ENCODE measurements at regions not wholly inside any gene's neighbourhood (a gene's known extent, or its start where the extent isn't known, plus 50 kb on each side); places are given as distances from the start of the nearest gene placed in this dataset.

- no peaks in the 10 kb centered on the region for H3K4me1 Mint-ChIP-seq
- H3K27me3 Mint-ChIP-seq: no peaks in the 10 kb centered on the region
- DNase-seq: no peak
- no peak for ATAC-seq (replicated peaks)
- peaks cover 0 to 2% of the 10 kb centered on the region in 2 donors for H3K9me3 Mint-ChIP-seq
- no peaks in the 10 kb centered on the region for H3K36me3 Mint-ChIP-seq
- no peak overlapping the region for H3K27ac Mint-ChIP-seq
- no peak overlapping the region for H3K4me3 Mint-ChIP-seq
These were observed 200.7 kb upstream of the PDE5A start for GRCh38 chr4:119829326-119829725.

GRCh38 chr4:119825696-119826095 lies 197.1 kb upstream of the PDE5A start:
- H3K9me3 Mint-ChIP-seq: no peaks in the 10 kb centered on the region
- H3K4me1 Mint-ChIP-seq: no peaks in the 10 kb centered on the region
- no peak overlapping the region for H3K4me3 Mint-ChIP-seq
- H3K27me3 Mint-ChIP-seq: no peaks in the 10 kb centered on the region
- ATAC-seq (replicated peaks) (no peak), DNase-seq (no peak)
- H3K27ac Mint-ChIP-seq: no peak overlapping the region
- no peaks in the 10 kb centered on the region for H3K36me3 Mint-ChIP-seq

- no peaks in the 10 kb centered on the region for H3K9me3 Mint-ChIP-seq
- no peaks in the 10 kb centered on the region for H3K36me3 Mint-ChIP-seq
- no peak for DNase-seq
- no peaks in the 10 kb centered on the region for H3K27me3 Mint-ChIP-seq
- H3K4me1 Mint-ChIP-seq: no peaks in the 10 kb centered on the region
- no peak for ATAC-seq (replicated peaks)
- no peak overlapping the region for H3K27ac Mint-ChIP-seq
- H3K4me3 Mint-ChIP-seq: no peak overlapping the region
These were observed 195.3 kb upstream of the PDE5A start for GRCh38 chr4:119823891-119824290.

- no peak overlapping the region for H3K27ac Mint-ChIP-seq
- no peaks in the 10 kb centered on the region for H3K27me3 Mint-ChIP-seq
- no peaks in the 10 kb centered on the region for H3K4me1 Mint-ChIP-seq
- H3K36me3 Mint-ChIP-seq: no peaks in the 10 kb centered on the region
- no peaks in the 10 kb centered on the region for H3K9me3 Mint-ChIP-seq
- ATAC-seq (replicated peaks): no peak
- no peak overlapping the region for H3K4me3 Mint-ChIP-seq
- no peak for DNase-seq
These were observed 194.4 kb upstream of the PDE5A start for GRCh38 chr4:119823045-119823444.

GRCh38 chr4:119816473-119816872 lies 187.9 kb upstream of the PDE5A start:
- no peaks in the 10 kb centered on the region for H3K4me1 Mint-ChIP-seq
- H3K9me3 Mint-ChIP-seq: peaks cover 4 to 11% of the 10 kb centered on the region in 2 donors
- no peak overlapping the region for H3K27ac Mint-ChIP-seq
- no peaks in the 10 kb centered on the region for H3K36me3 Mint-ChIP-seq
- no peaks in the 10 kb centered on the region for H3K27me3 Mint-ChIP-seq
- DNase-seq: no peak
- ATAC-seq (replicated peaks): no peak
- H3K4me3 Mint-ChIP-seq: no peak overlapping the region

- Mint-ChIP-seq H3K27ac (no peak overlapping the region), H3K36me3 (no peaks in the 10 kb centered on the region), H3K27me3 (no peaks in the 10 kb centered on the region), H3K4me3 (no peak overlapping the region), H3K9me3 (peaks cover 12 to 25% of the 10 kb centered on the region in 2 donors), H3K4me1 (no peaks in the 10 kb centered on the region)
- ATAC-seq (replicated peaks): no peak
- no peak for DNase-seq
These were observed 181.4 kb upstream of the PDE5A start for GRCh38 chr4:119810001-119810400.

- H3K9me3 Mint-ChIP-seq: peaks cover 0 to 5% of the 10 kb centered on the region in 2 donors
- ATAC-seq (replicated peaks): no peak
These were observed 175.8 kb upstream of the PDE5A start for GRCh38 chr4:119804404-119804803.

GRCh38 chr4:119797238-119797894 lies 168.8 kb upstream of the PDE5A start:
- Mint-ChIP-seq H3K4me1 (no peaks in the 10 kb centered on the region), H3K27me3 (no peaks in the 10 kb centered on the region), H3K36me3 (no peaks in the 10 kb centered on the region), H3K27ac (no peak overlapping the region), H3K9me3 (no peaks in the 10 kb centered on the region), H3K4me3 (no peak overlapping the region)
- DNase-seq: no peak
- ATAC-seq (replicated peaks): no peak

More at GRCh38 chr4:119804404-119804803, 175.8 kb upstream of the PDE5A start:
- Mint-ChIP-seq H3K4me1 (no peaks in the 10 kb centered on the region), H3K27ac (no peak overlapping the region), H3K4me3 (no peak overlapping the region), H3K27me3 (no peaks in the 10 kb centered on the region), H3K36me3 (no peaks in the 10 kb centered on the region)
- no peak for DNase-seq

- Mint-ChIP-seq H3K27me3 (no peaks in the 10 kb centered on the region), H3K4me3 (no peak overlapping the region), H3K4me1 (no peaks in the 10 kb centered on the region), H3K36me3 (no peaks in the 10 kb centered on the region), H3K9me3 (no peaks in the 10 kb centered on the region), H3K27ac (no peak overlapping the region)
- DNase-seq (no peak), ATAC-seq (replicated peaks) (no peak)
These were observed 167.5 kb upstream of the PDE5A start for GRCh38 chr4:119795986-119796578.

- Mint-ChIP-seq H3K9me3 (peaks cover 0 to 2% of the 10 kb centered on the region in 2 donors), H3K4me1 (no peaks in the 10 kb centered on the region), H3K36me3 (no peaks in the 10 kb centered on the region), H3K4me3 (no peak overlapping the region), H3K27me3 (no peaks in the 10 kb centered on the region), H3K27ac (no peak overlapping the region)
- ATAC-seq (replicated peaks) (no peak), DNase-seq (no peak)
These were observed 166.1 kb upstream of the PDE5A start for GRCh38 chr4:119794681-119795080.

GRCh38 chr4:119794113-119794512 lies 165.5 kb upstream of the PDE5A start:
- Mint-ChIP-seq H3K4me3 (no peak overlapping the region), H3K27ac (no peak overlapping the region), H3K9me3 (peaks cover 0 to 2% of the 10 kb centered on the region in 2 donors), H3K4me1 (no peaks in the 10 kb centered on the region), H3K27me3 (no peaks in the 10 kb centered on the region), H3K36me3 (no peaks in the 10 kb centered on the region)
- no peak for ATAC-seq (replicated peaks)
- DNase-seq: no peak

- H3K9me3 Mint-ChIP-seq: peaks cover 5 to 7% of the 10 kb centered on the region in 2 donors
- no peak overlapping the region for H3K27ac Mint-ChIP-seq
- no peaks in the 10 kb centered on the region for H3K27me3 Mint-ChIP-seq
- H3K4me1 Mint-ChIP-seq: no peaks in the 10 kb centered on the region
- DNase-seq: no peak
- ATAC-seq (replicated peaks): no peak
- no peaks in the 10 kb centered on the region for H3K36me3 Mint-ChIP-seq
- no peak overlapping the region for H3K4me3 Mint-ChIP-seq
These were observed 160.0 kb upstream of the PDE5A start for GRCh38 chr4:119788349-119789266.

- H3K4me1 Mint-ChIP-seq: no peaks in the 10 kb centered on the region
- H3K27ac Mint-ChIP-seq: no peak overlapping the region
- no peak overlapping the region for H3K4me3 Mint-ChIP-seq
- H3K27me3 Mint-ChIP-seq: peaks cover 0 to 2% of the 10 kb centered on the region in 2 donors
- peaks cover 7 to 8% of the 10 kb centered on the region in 2 donors for H3K9me3 Mint-ChIP-seq
- ATAC-seq (replicated peaks) (no peak), DNase-seq (no peak)
- H3K36me3 Mint-ChIP-seq: no peaks in the 10 kb centered on the region
These were observed 157.4 kb upstream of the PDE5A start for GRCh38 chr4:119785963-119786362.

GRCh38 chr4:119783189-119783983 lies 154.8 kb upstream of the PDE5A start:
- DNase-seq: no peak
- Mint-ChIP-seq H3K4me3 (no peak overlapping the region), H3K27ac (no peak overlapping the region), H3K36me3 (no peaks in the 10 kb centered on the region), H3K4me1 (no peaks in the 10 kb centered on the region), H3K27me3 (peaks cover 0 to 4% of the 10 kb centered on the region in 2 donors), H3K9me3 (peaks cover 7 to 9% of the 10 kb centered on the region in 2 donors)
- no peak for ATAC-seq (replicated peaks)

Measured in stimulated activated naive B cell treated with anti-CD40 and anti-IgM and Interleukin-4, amounts not matched to agents 10 μg/mL and 1 μg/mL and 100 μg/mL, for 72 hours (primary cell).